Eye (tissue), 1 donor: ENCODE measurements at regions not wholly inside any gene's neighbourhood (a gene's known extent, or its start where the extent isn't known, plus 50 kb on each side); places are given as distances from the start of the nearest gene placed in this dataset.
"Not testable (repeated sequence)": the region's sequence is repeated elsewhere in the genome, so short reads cannot be mapped to it uniquely, and the experiment has no call there.

Source experiments
- DNase-seq: peaks from one replicate; pipeline ENCODE4 v3.0.0-alpha.2; 2015

DNA sequence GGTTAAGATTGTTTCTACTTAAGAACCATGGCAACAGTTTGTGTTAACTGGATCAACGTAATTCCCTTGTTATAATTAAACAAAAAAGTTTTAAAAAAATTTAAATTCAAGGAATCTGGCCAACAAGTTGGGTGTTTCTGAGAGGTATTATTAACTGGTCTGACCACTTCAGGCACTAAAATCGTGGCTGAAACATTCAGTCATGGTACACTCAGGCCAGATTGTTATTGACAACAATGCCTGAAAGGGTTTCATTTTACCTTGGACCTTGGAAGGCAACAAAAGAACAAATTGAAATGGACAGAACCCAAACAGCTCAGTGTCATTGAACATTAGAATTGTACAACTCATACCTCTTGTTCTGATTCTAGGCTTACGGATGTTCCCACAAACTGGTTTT, 103.3 kb upstream of the ARMC3 start:
- DNase-seq, result no peak

- DNase-seq, result peak; percentile 53
Observed at GRCh38 chr10:22823109-22823508, 104.7 kb upstream of the ARMC3 start.

- DNase-seq, result not testable (repeated sequence)
Observed at GRCh38 chr10:22821921-22822320, 105.9 kb upstream of the ARMC3 start.

GRCh38 chr10:22821501-22821900, 106.4 kb upstream of the ARMC3 start:
- peak; percentile 47 for DNase-seq

GRCh38 chr10:22816298-22816653, 101.9 kb upstream of the PIP4K2A start:
- DNase-seq, result no peak

DNA sequence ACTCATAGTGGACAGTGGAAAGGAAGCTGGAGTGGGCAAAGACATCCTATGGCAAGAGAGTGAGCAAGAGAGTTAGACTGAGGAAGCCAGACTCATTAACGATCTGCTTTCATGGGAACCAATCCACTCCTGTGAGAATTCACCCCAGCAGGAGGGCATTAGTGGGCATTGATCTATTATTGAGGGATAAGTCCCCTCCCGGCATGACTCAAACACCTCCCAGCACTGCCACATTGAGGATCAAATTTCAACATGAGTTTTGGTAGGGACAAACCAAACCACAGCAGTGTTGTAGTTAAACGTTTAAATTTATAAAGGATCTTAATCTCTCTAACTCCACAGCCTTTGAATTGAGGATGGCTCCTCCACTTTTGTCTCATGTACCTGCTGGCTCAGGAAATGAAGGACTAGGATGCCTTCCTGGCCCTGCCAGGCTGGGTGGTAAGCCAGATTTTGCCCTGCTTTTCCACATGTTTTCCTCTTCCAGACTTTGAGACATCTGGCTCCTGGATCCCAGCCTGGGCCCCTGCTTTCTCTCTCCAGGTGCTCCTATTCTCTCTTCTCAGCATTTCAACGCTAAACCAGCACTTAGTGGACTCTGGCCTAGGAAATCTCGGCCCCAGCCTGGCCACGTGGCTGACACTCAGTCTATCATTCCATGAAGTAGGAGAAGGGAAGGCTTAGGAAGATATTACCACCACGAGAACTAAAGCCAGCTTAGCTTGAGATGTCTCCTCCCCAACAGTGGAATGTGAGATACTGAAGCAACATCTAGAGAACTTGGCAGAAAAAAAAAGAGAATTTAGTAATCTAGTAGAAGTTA, 96.5 kb upstream of the PIP4K2A start:
- DNase-seq, result no peak

GRCh38 chr10:22807238-22807637, 92.9 kb upstream of the PIP4K2A start:
- no peak for DNase-seq

GRCh38 chr10:22805304-22805703, 90.9 kb upstream of the PIP4K2A start:
- peak; percentile 46 for DNase-seq

DNA sequence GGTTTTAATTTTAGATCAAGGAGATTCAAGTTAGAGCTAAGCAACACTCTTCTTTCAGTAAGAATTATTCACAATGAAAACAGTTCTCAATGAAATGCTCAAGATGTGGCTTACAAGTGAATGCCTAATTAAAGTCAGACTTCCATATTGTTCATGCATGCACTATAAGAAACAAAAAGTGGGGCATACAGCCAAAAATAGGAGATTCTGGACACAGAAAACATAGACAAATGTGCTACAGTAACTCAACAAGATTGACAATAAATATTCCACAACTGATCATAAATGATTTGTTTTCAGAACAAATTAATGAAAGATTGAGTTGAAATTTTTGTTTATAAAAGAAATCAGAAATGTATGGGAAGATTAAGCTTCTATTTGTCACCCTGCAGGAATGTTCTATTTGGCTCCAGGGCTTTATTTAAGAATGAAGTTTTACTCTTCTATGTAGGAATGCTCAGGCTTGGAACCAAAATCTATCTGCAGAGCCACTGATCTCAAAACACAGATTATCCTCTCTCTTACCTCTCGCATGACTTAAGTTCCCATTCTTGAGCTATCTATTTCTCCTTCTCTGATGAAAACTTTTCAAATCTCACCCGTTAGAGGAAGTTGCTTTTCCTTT, 89.0 kb upstream of the PIP4K2A start:
- peak; percentile 65 for DNase-seq

DNA sequence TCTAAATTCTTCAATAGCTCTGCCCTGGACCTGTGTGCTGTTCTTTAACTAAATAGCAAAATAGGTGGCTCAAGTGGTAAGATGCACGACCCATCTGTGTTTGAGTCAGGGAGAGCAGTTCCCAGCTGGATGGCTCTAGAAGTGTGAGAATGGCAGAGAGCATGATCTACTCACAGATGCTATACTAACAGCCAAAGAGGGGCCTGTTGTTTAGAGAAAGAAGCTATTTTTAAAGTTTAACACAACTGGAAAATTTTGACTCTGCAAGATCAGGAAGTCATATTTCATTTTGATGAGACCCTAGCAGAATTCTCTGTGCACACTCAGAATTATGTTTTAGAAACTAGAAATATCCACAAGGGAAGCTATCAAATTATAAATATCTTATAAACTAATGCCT, 87.4 kb upstream of the PIP4K2A start:
- DNase-seq, result no peak

GRCh38 chr10:22797796-22798195, 83.4 kb upstream of the PIP4K2A start:
- not testable (repeated sequence) for DNase-seq

DNA sequence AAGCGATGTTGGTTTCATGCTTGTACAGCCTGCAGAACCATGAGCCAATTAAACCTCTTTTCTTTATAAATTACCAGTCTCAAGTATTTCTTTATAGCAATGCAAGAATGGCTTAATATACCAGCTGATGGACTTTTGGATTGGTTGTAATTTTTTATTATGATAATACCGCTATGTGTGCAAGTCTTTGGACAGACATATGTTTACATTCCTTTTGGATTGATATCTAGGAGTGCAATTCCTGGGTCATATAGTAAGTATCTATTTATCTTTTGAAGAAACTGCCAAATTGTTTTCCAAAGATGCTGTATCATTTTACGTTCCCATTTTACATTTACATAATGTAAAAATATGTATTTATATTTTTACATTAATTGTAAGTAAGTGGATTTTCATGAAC, 81.2 kb upstream of the PIP4K2A start:
- no peak for DNase-seq

- DNase-seq, result no peak
Observed at GRCh38 chr10:22792161-22792560, 77.8 kb upstream of the PIP4K2A start.

GRCh38 chr10:22791665-22792064, 77.3 kb upstream of the PIP4K2A start:
- DNase-seq, result no peak

DNA sequence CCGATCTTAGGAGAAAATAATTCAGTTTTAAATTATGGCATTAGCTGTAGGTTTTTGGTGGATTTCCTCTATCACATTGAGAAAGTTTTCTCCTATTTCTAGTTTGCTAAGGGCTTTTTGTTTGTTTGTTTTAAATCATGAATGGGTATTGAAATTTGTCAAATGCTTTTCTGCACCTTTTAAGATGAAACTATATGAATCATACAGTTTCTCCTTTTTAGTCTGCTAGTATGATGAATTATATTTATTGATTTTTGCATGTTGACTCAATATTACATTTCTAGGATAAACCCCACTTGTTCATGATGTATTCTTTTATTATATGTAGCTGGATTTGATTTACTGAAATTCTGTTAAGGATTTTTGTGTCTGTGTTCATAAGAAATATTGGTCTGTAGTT, 70.3 kb upstream of the PIP4K2A start:
- DNase-seq, result no peak

- DNase-seq, result no peak
Observed at GRCh38 chr10:22783807-22784206, 69.4 kb upstream of the PIP4K2A start.

DNA sequence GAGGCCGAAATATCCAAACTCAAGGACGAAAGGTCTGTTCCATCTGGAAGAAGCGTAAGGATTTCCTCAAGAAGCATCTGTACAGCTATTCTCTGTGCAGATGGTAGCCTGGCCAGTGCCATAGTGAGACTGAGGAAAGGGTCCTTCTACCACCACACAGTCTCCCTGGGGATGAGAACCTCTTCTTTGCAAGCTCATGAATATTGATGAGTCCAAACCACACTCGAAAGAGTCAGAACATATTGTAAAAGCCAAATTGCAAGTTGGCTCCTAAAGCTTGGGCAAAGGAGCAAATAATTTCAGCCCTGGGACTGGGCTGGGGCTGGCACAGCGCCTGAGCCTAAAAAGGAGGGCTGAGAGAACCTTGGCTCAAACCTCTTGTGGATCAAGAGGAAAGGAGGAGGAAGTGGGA, 66.1 kb upstream of the PIP4K2A start:
- DNase-seq, result no peak

DNA sequence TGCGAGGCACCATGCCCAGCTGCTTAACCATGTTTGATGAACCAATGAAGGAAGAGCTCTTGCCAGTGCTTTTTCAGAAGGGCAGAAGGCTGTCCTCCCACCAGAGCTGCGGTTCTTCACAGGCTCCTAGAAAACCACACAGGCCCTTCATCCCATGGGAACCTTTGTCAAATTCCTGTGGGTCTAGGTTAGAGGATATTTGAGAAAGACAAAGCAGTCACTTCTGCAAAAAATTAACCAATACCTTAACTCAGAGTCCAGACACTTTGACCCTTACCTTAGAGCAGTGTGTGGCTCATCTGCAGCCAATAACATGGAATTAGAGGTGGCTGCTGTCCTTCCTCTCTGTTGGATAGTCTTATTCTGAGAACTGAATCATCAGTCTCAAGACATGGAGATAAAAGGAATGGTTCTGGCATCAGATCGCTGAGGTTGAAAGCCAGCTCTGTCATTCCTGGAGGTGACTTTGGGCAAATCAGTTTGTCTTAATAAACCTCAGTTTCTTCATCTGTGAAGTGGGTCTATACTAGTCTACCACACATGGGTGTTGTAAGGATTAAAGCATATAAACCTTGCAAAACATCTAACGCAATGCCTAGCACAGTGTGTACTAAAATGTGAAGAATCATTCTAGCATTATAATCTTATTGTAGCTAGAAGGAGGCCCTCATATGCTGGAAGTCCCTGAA, 65.1 kb upstream of the PIP4K2A start:
- no peak for DNase-seq

- no peak for DNase-seq
Observed at GRCh38 chr10:22774102-22774501, 59.7 kb upstream of the PIP4K2A start.

DNA sequence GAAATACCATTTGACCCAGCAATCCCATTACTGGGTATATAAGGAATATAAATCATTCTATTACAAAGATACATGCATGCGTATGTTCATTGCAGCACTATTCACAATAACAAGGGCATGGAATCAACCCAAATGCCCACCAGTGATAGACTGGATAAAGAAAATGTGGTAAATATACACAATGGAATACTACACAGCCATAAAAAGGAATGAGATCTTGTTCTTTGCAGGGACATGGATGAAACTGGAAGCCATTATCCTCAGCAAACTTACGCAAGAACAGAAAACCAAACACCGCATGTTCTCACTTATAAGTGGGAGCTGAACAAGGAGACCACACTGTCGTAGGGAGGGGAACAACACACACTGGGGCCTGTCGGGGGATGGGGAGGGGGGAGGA, 57.3 kb upstream of the PIP4K2A start:
- DNase-seq, result not testable (repeated sequence)

GRCh38 chr10:22770270-22770669, 55.9 kb upstream of the PIP4K2A start:
- no peak for DNase-seq

- no peak for DNase-seq
Observed at GRCh38 chr10:22767859-22768258, 53.5 kb upstream of the PIP4K2A start.

DNA sequence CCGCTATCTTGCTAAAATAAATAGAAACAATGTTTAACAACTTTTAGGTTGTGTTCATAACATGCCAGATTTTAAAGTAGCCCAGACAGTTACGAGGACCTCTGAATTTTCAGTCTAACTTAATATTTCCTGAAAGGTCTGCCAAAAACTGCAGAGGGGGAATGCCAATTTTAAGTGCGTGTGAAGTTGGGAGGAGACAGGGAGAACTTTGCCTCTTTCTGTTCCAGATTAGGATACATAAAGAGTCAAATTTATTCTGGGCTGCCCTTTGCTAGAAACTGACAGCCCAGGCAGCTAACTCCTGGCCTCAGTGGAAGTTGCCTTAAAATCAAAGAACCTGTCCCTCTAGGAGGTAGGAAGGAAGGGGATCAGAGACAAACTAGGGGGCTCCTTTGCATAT, 52.3 kb upstream of the PIP4K2A start:
- DNase-seq, result no peak
